HPDE6-E6E7 (cell line): ENCODE measurements at regions not wholly inside any gene's neighbourhood (a gene's known extent, or its start where the extent isn't known, plus 50 kb on each side); places are given as distances from the start of the nearest gene placed in this dataset.
"Not testable (repeated sequence)": the region's sequence is repeated elsewhere in the genome, so short reads cannot be mapped to it uniquely, and the experiment has no call there.

Experiments
- DNase-seq: peaks from one replicate; pipeline ENCODE4 v3.0.0; 2011; ENCODE audit warnings: missing footprints; ENCODE audit errors: extremely low spot score

DNA sequence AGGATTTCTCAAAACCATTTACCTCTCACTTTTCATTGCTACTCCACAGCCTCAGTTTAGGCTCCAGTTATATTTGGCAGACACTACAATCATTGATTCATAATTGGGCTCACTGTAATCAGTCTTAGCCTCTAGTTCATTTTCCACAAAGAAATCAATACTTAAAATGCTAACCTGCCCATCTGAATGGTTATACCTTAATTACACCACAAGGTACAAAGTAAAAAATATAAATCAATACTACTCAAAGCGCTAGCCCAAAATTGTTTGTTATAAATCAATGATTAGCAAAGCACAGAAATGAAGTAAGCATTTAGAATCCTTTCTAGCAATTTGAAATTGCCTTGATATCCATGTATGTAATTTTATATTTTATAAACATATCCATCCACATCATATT lies 222.6 kb upstream of the NDST3 start:
- DNase-seq = no peak

DNA sequence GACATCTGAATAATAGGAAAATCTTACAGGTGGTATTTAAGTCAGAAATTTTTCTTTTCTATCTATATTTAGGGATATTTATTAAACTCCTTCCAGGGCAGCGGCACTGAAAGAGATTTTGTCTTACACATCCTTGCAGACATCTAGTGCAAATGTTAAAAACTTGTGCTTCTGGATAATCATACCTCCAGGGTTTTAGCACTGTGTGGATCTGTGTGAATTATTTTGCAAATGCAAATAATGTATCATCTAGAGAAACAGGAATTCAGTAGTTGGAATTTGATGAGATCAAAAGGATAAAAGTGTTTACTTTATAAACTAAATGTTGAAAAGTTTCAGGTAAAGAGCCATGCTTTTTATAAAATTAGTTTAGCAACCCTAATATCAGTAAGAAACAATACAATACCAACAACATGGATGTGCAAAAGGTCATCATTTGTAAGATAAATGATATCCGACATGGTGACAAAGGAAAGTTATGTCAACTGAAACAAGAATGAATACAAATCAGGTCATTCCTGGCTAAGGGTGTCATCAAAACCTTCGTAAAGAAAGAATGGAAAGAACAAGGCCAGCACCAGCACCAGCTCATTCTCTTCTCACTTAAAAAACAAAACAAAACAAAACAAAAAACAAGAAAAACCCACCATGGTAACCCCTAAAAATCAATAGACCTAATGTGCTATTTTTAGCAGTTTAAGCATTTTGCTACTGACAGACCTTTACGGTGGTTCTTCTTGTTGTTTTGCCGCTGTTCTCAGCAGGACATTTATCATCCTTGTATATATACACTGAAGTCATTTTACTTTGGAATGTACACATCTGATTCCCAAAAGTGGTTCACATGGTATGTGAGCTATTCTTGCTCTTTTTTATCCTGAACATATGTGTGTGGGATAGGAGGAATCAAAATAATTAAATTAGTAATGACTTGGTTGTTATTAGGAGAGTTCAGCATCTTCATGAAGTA lies 219.7 kb upstream of the NDST3 start:
- DNase-seq = no peak

DNA sequence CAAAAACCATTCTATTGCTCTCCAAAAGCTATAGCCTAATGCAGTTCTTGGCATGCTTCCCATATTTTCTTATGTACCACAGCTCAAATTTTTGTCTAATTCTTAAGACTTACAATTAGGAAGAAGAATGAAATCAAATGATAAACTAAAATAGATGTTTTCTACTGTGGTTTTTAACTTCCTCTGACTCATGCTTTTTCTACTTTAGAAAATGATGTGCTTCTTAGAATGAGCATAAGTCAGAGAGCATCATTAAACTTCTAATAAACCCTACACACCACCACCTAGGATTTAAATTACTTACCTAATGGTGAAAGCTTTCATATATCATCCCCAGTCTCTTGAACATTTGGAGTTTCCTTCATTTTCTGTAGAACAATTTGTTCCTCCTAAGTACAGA lies 217.0 kb upstream of the NDST3 start:
- no peak for DNase-seq

DNA sequence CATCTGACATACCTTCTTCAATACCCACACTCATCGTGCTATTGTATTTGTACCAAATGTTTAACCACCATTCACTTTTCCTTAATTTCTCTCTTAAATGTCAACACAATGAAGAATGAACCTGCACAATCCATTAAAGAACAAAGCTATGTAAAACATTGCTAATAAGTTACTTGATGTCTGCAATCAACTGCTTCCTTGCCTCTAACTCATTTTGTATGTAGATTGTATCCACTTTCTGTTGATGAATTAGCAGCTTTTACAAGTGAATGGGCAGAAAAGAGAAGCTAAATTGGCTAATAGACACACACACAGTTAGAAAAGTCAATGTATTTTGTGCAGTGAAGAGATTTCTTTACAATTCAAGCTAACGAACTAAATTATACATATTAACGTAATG lies 212.5 kb upstream of the NDST3 start:
- no peak for DNase-seq

DNA sequence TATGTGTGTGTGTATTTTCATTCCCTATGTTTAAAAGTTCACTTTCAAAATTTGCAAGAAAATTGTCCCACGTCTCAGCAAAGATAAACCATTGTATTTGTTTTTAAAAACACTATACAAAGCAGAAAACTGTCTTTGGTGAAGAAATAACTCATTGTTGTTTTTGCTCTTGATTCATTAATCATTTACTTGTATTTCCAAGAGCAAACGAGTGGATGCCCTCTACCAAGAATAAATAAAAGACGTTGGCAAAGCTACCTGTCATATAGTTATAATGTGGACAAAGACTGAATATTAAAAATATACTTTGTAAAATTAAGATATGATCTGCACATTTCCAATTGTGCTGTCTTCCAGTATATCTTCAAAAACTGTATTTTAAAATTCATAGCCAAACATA lies 210.9 kb upstream of the NDST3 start:
- DNase-seq = no peak

DNA sequence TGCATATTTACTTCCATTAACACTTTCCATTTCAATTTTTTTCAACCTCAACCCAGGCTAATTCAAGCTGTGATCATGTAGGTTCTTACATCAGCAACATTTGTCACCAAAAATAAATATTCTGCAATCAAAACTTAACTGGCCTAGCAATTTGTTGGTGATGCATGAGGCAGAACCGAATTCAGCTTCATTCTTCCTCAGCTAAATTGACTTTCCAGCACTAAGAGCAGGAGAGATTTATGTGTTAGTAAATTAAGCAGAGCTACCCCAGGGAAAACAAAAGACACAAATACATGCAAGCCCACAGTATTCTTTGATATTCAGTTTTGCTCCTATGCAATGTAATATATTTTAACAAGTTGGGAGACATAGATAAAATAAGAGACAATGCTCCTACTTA lies 208.7 kb upstream of the NDST3 start:
- no peak for DNase-seq

DNA sequence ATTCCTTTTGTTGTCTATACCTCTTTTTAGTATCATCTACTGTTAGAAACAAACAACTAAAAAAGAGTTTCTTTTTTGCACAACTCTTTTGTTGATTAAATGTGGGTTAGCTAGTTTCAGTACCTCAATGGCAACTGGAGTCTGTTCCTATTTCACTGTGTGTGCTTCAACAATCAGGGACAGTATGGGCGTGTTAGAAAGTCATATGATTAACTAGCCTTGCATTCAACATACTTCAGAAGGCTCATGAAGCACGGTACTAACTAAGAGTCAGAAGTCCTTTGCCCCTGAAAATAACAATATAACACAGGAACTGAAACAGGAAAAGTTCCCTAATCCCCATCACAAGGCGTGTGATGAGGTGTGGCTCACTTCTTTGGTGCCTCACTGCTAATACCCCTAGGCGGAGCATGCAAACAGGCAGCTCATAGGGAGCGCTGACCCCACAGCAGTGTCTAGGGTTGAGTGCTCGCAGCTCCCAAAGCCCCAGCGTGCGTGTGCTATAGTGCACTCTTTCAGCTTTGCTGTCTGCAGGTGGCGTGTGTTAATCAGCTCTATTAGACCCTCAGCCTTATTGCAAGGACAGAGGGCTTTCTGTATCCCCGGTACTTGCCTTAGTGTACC lies 203.1 kb upstream of the NDST3 start:
- DNase-seq = no peak

DNA sequence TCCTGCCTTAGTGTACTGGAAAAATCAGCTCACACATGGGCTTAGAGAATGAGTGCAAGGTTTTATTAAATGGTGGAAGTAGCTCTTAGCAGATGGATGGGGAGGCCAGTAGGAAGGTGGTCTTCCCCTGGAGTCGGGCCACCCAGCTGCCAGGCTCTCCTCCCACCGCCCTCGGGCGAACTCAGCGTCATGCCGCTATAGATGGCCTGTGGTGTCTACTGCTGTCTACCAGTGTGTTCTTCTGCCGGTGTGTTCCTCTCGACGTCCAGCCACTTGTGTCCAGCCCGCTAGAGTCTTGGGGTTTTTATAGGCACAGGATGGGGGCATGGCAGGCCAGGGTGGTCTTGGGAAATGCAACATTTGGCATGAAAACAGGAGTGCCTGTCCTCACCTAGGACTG lies 198.7 kb upstream of the NDST3 start:
- DNase-seq = no peak

DNA sequence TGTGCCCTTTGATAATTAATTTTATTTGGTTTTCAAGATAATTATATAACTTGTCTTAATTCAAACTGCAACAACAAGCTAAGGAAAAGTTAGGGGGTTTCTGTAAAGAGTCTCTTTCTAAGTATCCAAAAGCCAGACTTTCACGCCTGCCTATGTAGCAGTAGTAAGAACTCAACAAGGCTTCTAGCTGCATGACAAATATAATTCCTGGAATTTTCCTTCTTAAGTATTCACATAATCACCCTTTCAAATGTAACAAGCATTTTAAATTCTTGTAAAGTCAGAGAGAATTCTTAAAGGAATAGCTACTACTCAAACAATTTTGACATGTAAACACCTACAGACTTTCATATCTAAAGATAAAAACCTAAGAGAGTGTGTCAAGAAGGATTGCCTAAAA lies 189.7 kb upstream of the NDST3 start:
- no peak for DNase-seq

DNA sequence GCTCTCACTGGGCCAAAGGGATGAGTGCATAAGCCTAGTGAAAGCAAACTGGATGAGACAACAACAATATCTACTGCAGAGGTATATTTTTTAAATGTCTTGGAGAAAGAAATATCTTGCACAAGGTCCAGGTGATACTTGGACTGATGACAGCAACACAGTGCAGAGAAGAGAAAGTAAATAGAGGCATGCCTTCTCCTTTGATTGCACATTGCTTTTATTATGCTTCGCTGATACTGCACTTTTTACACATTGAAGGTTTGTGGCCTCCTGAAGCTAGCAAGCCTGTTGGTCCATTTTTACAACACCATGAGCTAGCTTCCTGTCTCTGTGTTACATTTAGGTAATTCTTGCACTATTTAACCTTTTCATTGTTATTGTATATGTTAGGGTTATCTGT lies 189.0 kb upstream of the NDST3 start:
- DNase-seq = no peak

DNA sequence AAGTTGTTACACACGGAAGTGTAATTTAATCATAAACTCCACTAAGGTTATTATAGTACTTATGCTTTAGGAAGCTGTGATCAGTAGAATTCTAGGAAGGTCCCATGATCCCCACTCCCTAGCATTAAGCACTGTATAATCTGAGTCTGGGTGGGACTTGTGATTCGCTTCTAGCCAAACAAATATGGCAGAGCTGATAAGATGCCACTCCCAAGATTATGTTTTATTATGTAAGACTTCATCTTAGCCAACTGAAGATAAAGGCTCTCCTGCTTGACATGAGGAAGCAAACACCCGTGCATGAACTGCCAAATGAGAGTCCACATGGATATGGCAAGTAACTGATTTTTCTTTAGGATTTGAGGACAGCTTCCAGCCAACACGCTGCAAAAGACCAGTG lies 186.4 kb upstream of the NDST3 start:
- DNase-seq = no peak

DNA sequence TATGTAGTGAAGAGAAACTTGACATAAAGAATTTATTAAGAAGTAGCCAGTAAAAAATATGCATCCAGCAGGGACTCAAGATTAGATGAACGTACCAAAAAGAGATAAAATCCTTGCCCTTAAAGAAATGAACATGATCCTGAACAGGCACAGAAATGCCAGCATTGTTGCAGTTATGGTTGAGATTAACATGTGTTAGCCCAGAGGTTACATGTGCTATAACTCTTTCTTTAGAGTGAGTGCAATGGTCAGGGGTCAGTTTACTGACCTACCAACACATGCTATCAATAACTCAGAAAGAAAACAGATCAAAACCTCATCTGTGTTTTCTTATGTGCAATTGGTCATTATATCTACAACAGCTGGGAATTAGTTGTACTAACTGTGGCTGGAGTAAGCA lies 166.1 kb upstream of the NDST3 start:
- DNase-seq = no peak

DNA sequence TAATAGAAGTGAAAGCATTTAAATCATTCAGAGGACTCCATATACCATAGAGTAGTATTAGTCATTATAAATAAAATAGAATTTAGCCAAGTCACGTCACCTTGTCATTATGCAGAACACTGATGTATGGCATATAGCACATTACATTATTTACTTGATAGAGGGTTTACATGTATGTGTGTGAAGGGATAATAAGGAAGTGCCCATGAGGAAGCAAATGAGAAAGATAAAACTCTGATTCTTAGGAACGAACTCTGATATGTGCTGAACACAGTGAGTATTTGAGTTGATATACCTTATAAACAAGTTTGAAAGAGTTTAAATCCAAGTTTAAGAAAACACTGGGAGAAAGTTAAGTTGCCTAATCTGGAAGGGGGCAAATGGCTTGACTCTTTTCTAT lies 160.5 kb upstream of the NDST3 start:
- no peak for DNase-seq

DNA sequence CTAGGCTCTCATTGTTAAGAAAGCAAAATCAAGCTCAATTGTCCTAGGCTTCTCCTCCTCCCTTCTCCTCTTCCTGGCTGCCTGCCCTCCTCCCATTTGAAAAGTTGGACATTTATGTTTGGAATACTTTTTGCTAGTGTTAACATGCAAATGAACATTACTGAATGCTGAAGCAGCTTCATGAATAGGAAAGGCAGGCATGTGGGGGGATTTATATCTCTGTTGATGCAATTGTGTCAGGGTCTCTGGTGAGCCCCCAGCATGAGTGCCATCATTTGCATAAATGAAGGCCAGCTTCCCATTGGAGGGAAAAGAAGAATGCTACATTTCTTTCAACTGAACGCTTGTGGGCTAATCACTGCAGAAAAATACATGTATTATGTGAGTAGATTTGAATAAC lies 160.1 kb upstream of the NDST3 start:
- no peak for DNase-seq

DNA sequence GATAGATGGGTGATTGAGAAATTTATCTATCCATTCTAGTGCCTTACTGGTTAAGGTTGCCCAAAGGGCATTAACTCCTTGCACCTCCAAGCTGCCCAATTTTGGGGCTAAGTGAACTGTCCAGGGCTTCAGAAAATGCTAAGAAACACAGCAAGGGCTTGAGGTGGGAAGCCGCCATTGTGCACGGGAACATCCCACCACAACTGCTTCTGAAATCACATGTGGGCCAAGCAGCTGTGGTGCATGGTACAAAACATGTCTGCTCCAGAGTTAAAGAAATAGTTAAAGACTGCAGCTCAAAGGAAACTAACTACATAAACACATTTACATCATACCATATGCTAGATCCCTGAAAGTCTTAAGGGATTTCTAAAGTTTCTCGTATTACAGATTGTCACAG lies 144.3 kb upstream of the NDST3 start:
- no peak for DNase-seq

DNA sequence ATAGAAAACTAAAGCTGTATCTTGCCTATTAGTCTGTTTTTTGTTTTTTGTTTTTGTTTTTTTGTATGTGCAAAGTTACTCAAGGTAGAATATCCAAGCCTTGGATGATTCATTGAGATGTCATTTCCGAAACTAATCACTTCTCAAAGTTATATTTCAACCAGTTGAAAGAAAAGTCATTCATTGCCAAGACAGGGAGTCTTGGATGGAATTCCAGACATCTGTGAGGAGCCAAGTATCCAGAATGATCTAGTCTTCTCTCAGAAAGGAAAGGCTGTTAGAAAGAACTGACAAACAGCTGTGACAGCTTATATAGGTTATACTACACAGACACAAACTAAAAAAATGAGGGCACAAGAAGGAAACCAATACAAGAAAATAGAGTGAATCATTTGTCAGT lies 141.1 kb upstream of the NDST3 start:
- peak; percentile 9 for DNase-seq

DNA sequence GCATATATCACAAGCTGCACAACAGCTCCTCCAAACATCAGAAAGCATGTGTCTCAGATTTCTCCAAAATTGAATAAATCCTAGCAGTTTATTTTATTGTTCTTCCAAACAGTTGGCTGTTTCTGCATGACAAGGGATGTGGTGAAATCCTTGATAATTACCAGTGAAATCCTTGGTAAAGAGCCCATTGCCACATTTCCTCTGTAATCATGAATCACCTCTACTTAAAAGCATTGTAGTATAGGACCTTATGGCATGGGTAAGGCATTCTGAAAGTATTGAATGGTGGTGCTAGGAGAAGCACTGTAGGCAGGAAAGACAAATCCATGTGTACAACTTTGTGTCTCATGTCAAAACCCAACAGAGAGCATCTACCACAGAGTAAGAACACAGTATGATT lies 135.8 kb upstream of the NDST3 start:
- peak; percentile 11 for DNase-seq

DNA sequence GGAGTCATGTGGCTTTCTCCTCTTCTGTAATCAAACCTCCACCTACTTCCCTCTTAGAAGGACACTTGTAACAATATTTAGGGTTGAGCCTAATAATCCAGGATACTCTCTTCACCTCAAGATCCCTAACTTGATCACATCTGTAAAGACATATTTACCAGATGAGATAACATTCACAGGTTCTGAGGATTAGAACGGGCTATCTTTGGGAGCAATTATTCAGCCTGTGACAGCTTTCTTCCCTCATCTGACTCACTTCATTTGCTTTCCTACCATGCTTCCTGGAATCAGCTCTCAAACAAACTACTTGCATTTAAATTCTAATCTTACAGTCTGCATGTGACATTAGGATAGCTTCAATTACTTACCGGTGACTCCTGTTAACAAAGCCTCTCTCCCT lies 133.5 kb upstream of the NDST3 start:
- no peak for DNase-seq

DNA sequence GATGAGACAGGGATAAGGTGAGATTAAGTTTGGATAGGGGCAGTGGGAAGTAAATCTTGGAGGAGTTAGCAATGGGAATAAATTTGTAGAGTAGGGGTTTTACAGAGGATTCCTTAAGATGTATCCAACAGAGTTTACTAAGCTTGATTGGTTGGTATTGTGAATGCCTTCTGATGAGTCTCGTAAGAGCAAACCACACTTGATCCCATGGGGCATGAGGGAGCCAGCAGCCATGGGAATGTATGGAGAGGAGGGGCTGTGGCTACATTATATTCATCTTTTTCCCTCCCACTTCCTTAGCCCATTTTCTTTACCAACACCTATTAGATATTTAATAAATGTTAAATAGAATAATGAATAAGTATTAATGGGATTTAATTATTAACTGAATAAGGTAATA lies 126.6 kb upstream of the NDST3 start:
- no peak for DNase-seq

DNA sequence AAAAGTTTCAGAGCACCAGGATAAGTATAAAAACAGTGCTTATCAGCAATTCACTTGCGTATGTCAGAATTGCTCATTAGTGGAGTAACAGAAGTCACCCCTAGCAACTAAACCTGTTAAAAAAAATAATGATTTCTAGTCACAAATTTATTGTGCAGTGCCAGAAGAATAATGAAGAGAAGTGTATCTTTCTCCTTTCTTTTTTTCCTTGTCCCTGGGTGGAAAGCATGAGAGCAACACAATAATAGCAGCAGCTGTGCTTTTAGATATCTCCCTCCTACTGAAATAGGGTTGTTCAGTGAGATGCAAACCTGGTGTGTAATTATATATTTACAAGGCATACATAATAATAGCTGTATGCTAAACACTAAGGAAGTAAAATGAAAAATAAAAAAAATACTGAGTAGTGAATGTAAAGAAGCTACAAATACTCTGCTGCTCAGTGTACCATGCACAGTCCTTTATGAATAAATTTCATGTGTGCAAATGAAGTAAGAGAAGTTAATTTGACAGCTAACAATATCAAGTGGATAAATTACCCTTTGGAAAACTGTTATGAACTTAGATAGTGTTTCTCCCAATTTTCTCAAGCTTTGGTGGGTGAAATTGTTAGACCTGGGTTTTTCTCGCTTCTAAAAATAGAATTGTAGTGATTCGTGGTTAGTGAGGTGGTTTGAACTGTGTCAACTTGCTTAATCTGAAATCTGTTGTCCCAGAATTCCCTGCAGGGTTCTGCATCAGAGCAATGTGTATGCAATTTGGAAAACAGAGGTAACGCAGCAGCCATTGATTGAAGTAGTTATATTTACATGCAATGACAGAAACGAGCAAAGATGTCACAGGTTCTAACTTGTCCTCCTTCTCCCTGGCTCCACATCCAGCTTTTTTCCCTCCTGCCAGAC lies 125.7 kb upstream of the NDST3 start:
- no peak for DNase-seq

DNA sequence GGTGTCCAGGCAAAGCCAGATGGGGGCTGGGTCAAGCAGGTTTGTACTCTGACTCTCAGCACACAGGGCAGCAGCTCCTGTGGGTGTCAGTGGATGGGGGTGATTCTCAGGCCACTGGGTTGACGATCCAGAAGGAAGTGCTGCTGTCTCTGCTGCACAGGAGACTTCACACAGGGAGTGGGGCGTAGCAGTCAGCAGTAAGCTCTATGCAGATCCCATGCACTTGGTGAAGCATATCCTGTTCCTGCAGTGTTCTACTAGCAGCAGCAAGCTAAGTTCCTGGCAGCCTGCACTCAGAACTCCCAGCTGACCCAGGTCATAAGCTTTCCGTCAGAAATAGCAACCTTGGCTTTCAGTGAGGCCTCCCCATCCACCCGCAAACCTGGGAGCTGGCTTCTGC lies 117.6 kb upstream of the NDST3 start:
- no peak for DNase-seq

DNA sequence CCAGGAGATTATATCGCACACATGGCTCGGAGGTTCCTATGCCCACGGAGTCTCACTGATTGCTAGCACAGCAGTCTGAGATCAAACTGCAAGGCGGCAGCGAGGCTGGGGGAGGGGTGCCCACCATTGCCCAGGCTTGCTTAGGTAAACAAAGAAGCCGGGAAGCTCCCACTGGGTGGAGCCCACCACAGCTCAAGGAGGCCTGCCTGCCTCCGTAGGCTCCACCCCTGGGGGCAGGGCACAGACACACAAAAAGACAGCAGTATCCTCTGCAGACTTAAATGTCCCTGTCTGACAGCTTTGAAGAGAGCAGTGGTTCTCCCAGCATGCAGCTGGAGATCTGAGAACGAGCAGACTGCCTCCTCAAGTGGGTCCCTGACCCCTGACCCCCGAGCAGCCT lies 112.0 kb upstream of the NDST3 start:
- not testable (repeated sequence) for DNase-seq
